ENCODE measurements at regions not wholly inside any gene's neighbourhood (a gene's known extent, or its start where the extent isn't known, plus 50 kb on each side); places are given as distances from the start of the nearest gene placed in this dataset.

GRCh38 chr16:5581908-5582307, 484.3 kb upstream of the EEF2KMT start:
- no peak for TF ChIP-seq CTCF (IDR thresholded peaks at IDR 0.05; ENCODE audit: low read depth, low read length)
- TF ChIP-seq EZH2phosphoT487 (IDR thresholded peaks at IDR 0.05; ENCODE audit: low read depth), result no peak
